BE2C (cell line): ENCODE measurements at regions not wholly inside any gene's neighbourhood (a gene's known extent, or its start where the extent isn't known, plus 50 kb on each side); places are given as distances from the start of the nearest gene placed in this dataset.

Experiments
- DNase-seq: peaks from one replicate; pipeline ENCODE4 v3.0.0-alpha.2; 2020
- H3K27me3 ChIP-seq: fragments of 250-450 bp; sonication (Bioruptor Pico); 2 replicates; pipeline ENCODE4 v1.5.1; 2020; ENCODE audit warnings: mild to moderate bottlenecking
- H3K36me3 ChIP-seq: fragments of 250-450 bp; sonication (Bioruptor Pico); 2 replicates; pipeline ENCODE4 v1.5.1; 2020; ENCODE audit warnings: mild to moderate bottlenecking
- H3K4me1 ChIP-seq: fragments of 250-450 bp; sonication (Bioruptor Pico); 2 replicates; pipeline ENCODE4 v1.5.1; 2020
- H3K4me3 ChIP-seq: 2 replicates; pipeline ENCODE4 v1.5.1; 2011; ENCODE audit warnings: low read depth, low read length
- H3K9me3 ChIP-seq: fragments of 250-450 bp; sonication (Bioruptor Pico); 2 replicates; pipeline ENCODE4 v1.5.1; 2020
- TF ChIP-seq, protein P1 (sequence below): IDR thresholded peaks from 2 replicates; pipeline ENCODE4 v1.5.1; 2012; ENCODE audit warnings: mild to moderate bottlenecking, low read depth, low read length

DNA sequence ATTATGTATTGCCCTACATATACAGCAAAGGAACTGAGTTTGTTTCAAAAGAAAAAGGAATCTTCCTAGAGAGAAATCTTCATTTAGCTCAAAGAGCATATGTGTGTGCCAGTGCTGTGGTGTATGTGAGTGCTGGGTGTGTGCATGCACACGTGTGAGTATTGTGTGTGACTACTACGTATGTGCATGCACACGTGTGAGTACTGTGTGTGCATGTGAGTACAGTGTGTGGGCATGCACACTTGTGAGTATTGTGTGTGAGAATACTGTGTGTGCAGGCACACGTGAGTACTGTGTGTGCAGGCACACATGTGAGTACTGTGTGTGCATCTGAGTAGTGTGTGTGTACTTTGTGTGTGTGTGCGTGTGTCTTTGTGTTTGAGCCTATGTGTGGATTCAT lies 651.0 kb upstream of the B3GAT1 start:
- Histone ChIP-seq H3K4me1 (no peaks in the 10 kb centered on the region), H3K36me3 (no peaks in the 10 kb centered on the region)
- DNase-seq, result no peak

DNA sequence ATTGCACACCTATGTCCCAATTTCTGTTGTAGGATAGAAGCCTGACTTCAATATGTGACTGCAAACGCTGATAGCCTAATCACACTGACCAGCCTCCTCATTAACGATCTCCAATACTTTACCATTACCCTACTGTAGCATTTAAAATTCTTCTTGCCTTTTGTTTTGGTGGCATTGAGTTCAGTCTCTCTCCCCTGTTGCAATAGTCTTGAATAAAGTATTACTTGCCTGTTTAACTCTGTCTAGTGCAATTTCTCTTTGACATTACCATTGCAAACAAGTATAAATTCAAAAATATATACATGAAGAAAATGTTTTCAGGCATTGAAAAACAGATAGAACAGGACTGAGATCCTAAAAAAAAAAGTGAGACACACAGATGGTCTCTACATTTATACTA lies 649.1 kb upstream of the B3GAT1 start:
- Histone ChIP-seq H3K9me3 (no peaks in the 10 kb centered on the region), H3K4me3 (no peak overlapping the region), H3K36me3 (no peaks in the 10 kb centered on the region), H3K27me3 (no peaks in the 10 kb centered on the region), H3K4me1 (no peaks in the 10 kb centered on the region)
- TF ChIP-seq, protein P1, sequence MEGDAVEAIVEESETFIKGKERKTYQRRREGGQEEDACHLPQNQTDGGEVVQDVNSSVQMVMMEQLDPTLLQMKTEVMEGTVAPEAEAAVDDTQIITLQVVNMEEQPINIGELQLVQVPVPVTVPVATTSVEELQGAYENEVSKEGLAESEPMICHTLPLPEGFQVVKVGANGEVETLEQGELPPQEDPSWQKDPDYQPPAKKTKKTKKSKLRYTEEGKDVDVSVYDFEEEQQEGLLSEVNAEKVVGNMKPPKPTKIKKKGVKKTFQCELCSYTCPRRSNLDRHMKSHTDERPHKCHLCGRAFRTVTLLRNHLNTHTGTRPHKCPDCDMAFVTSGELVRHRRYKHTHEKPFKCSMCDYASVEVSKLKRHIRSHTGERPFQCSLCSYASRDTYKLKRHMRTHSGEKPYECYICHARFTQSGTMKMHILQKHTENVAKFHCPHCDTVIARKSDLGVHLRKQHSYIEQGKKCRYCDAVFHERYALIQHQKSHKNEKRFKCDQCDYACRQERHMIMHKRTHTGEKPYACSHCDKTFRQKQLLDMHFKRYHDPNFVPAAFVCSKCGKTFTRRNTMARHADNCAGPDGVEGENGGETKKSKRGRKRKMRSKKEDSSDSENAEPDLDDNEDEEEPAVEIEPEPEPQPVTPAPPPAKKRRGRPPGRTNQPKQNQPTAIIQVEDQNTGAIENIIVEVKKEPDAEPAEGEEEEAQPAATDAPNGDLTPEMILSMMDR, result no peak
- DNase-seq, result no peak

More for the DNA sequence above, 651.0 kb upstream of the B3GAT1 start:
- TF ChIP-seq, protein P1, result no peak
- Histone ChIP-seq H3K27me3 (no peaks in the 10 kb centered on the region), H3K4me3 (no peak overlapping the region), H3K9me3 (no peaks in the 10 kb centered on the region)

DNA sequence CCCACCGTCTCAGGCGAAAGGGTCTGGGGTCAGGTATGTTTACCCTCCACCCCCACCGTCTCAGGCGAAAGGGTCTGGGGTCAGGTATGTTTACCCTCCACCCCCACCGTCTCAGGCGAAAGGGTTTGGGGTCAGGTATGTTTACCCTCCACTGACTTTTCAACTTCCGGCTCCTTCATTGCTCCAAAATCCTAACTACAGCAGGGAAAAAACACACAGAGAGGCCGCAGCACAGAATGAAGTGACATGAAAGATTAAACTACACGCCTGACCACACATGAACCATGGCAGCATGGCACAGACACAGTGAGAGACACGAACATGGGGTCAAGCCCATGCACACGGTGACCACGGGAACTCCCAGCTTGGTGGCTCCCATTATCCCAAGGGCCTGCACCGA lies 634.9 kb upstream of the B3GAT1 start:
- H3K9me3 ChIP-seq, result no peaks in the 10 kb centered on the region
- no peak overlapping the region for H3K4me3 ChIP-seq
- DNase-seq, result no peak
- H3K27me3 ChIP-seq, result no peaks in the 10 kb centered on the region
- TF ChIP-seq, protein P1, result no peak
- H3K36me3 ChIP-seq, result no peaks in the 10 kb centered on the region
- H3K4me1 ChIP-seq, result no peaks in the 10 kb centered on the region

DNA sequence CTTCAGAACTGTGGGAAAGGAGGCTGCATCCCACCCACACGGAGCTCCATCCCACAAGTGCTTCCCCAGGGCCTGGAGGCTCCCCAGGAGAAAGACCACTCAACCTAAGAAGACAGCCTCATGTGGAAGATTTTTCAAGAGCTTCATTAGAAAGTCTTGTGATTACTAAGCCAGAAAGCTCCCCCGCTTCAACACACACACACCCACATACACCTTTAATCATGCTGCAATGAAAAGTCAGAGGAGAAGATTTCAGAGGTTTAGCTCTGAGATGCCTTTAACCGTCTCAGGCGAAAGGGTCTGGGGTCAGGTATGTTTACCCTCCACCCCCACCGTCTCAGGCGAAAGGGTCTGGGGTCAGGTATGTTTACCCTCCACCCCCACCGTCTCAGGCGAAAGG lies 634.5 kb upstream of the B3GAT1 start:
- Histone ChIP-seq H3K4me3 (no peak overlapping the region), H3K36me3 (no peaks in the 10 kb centered on the region), H3K9me3 (no peaks in the 10 kb centered on the region), H3K27me3 (no peaks in the 10 kb centered on the region), H3K4me1 (no peaks in the 10 kb centered on the region)
- no peak for DNase-seq
- TF ChIP-seq, protein P1, result no peak

DNA sequence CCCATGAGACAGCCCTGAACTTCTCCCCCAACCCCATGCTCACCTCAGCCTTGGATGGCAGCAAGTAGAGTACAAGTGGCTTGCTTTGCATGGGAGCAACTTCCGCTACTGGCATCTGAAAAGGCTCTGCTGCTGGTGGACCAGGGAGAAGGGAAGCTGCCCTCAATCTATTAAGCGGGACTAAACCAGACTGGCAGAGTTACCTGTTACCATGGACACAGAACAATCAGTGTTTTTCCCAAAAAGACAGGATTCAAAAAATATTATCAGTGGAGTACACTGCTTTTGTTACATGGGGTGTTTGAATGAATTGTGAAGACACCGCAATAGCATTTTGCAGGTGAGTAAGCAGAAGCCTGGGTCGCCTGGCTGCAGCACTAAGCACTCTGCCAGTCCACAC lies 631.4 kb upstream of the B3GAT1 start:
- DNase-seq, result no peak
- Histone ChIP-seq H3K4me3 (no peak overlapping the region), H3K4me1 (no peaks in the 10 kb centered on the region), H3K36me3 (no peaks in the 10 kb centered on the region), H3K27me3 (no peaks in the 10 kb centered on the region), H3K9me3 (no peaks in the 10 kb centered on the region)
- TF ChIP-seq, protein P1, result no peak

DNA sequence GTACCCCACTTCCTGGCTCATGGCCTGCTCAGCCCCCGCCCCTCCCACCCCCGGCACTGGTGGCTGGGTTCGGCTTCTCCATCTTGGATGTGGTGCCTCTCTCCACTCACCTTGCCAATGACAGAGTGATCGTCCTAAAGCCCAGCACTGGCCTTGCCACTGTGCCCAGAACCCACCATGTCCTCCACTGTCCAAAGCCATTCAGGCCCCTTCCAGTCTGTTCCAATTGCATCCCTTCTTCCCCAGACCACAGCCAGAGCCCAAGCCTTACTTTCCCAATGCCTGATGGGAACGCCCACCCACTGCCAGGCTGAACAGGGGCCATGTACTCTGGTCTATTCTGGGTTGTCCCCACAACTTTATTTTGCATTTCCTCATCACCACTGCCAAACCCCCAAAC lies 625.8 kb upstream of the B3GAT1 start:
- Histone ChIP-seq H3K4me3 (no peak overlapping the region), H3K4me1 (no peaks in the 10 kb centered on the region), H3K9me3 (no peaks in the 10 kb centered on the region; the same call in 1 of the 2 replicates), H3K27me3 (no peaks in the 10 kb centered on the region), H3K36me3 (no peaks in the 10 kb centered on the region)
- no peak for DNase-seq
- TF ChIP-seq, protein P1, result no peak
